Tibial artery (tissue), 4 donors: ENCODE measurements at regions not wholly inside any gene's neighbourhood (a gene's known extent, or its start where the extent isn't known, plus 50 kb on each side); places are given as distances from the start of the nearest gene placed in this dataset.

Experiments
- DNase-seq, 2 donors: peaks; one replicate each; pipeline ENCODE4 v3.0.0-alpha.2; 2019
- H3K27ac ChIP-seq, 2 donors: fragments of 200-600 bp; sonication (generic) in 1 of 2; 1 replicate in 1 of 2; 2 replicates in 1 of 2; pipeline ENCODE4 v1.5.1; 2018 to 2019; ENCODE audit warnings: mild to moderate bottlenecking in 1 of 2
- H3K27me3 ChIP-seq, 2 donors: fragments of 200-600 bp; sonication (generic) in 1 of 2; one replicate each; pipeline versions ENCODE4 v1.5.1 to v1.6.0; 2016 to 2019
- H3K36me3 ChIP-seq, 3 donors: fragments of 200-600 bp; sonication (generic) in 2 of 3; one replicate each; pipeline ENCODE4 v1.5.1; 2016 to 2019; ENCODE audit warnings: mild to moderate bottlenecking in 2 of 3
- H3K4me1 ChIP-seq, 4 donors: fragments of 200-600 bp; sonication (generic) in 2 of 4; 1 replicate in 3 of 4; 2 replicates in 1 of 4; pipeline ENCODE4 v1.5.1; 2016 to 2019
- H3K4me3 ChIP-seq, 2 donors: fragments of 200-600 bp; sonication (generic) in 1 of 2; 1 replicate in 1 of 2; 2 replicates in 1 of 2; pipeline ENCODE4 v1.5.1; 2018 to 2019; ENCODE audit warnings: mild to moderate bottlenecking in 2 of 2
- H3K9me3 ChIP-seq, 3 donors: fragments of 200-600 bp; sonication (generic) in 1 of 3; one replicate each; pipeline ENCODE4 v1.5.1; 2016 to 2019
- CTCF ChIP-seq, 2 experiments: fragments of 200-600 bp in 1 of 2; fragments of 450-650 bp in 1 of 2; IDR thresholded peaks; one replicate each; pipeline ENCODE4 v1.5.1; 2017 to 2019; ENCODE audit warnings: antibody characterized with exemption in 2 of 2, mild to moderate bottlenecking in 1 of 2, moderate library complexity in 1 of 2
- intact Hi-C: fragments of 100-400 bp; cut with DNase I; formaldehyde crosslinking; loops from one replicate; pipeline ENCODE4 v1.15.0; 2023; ENCODE audit warnings: low total_unique reads

- Histone ChIP-seq H3K9me3 (no peaks in the 10 kb centered on the region), H3K36me3 (no peaks in the 10 kb centered on the region), H3K4me1 (no peaks in the 10 kb centered on the region), H3K4me3 (no peak overlapping the region), H3K27me3 (no peaks in the 10 kb centered on the region), H3K27ac (no peak overlapping the region)
- intact Hi-C loops = no loop called here
- no peak for TF ChIP-seq CTCF (IDR thresholded peaks at IDR 0.05)
- DNase-seq = no peak
These were observed 193.9 kb downstream of the FIGN start for GRCh38 chr2:163541943-163542342.

DNA sequence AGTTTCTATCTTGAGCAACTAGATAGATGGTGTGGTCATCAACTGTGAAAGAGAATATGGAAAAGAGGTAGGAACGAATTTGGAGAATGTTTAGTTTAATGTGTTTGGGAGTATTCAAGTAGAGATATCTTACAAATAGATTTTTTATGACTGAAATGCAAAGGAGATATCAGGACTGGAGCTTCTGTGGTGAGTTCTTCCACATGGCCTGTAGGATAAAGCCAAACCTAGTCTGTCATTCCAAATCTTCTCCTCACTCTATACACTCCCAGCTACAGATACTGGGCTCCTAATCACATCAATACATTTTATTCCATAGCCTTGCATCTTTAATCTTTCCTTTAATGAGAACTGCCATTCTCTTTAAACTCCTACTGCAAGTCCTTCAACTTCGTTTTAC is 194.3 kb downstream of the FIGN start:
- Histone ChIP-seq H3K9me3 (no peaks in the 10 kb centered on the region), H3K36me3 (no peaks in the 10 kb centered on the region), H3K27ac (no peak overlapping the region), H3K27me3 (no peaks in the 10 kb centered on the region), H3K4me1 (no peaks in the 10 kb centered on the region), H3K4me3 (no peak overlapping the region)
- intact Hi-C loops = no loop called here
- TF ChIP-seq CTCF (IDR thresholded peaks at IDR 0.05) = no peak
- DNase-seq = no peak

- no peaks in the 10 kb centered on the region for H3K36me3 ChIP-seq
- TF ChIP-seq CTCF (IDR thresholded peaks at IDR 0.05) = no peak
- H3K27ac ChIP-seq = no peak overlapping the region
- no peak for DNase-seq
- H3K27me3 ChIP-seq = no peaks in the 10 kb centered on the region
- peaks cover 0 to 17% (median 14%) of the 10 kb centered on the region in 3 donors for H3K9me3 ChIP-seq
- H3K4me1 ChIP-seq = no peaks in the 10 kb centered on the region
- H3K4me3 ChIP-seq = no peak overlapping the region
- intact Hi-C loops = no loop called here
These were observed 207.1 kb downstream of the FIGN start for GRCh38 chr2:163528640-163529217.

GRCh38 chr2:163527381-163527780 is 208.4 kb downstream of the FIGN start:
- Histone ChIP-seq H3K27me3 (no peaks in the 10 kb centered on the region), H3K9me3 (peaks cover 0 to 18% (median 18%) of the 10 kb centered on the region in 3 donors), H3K36me3 (no peaks in the 10 kb centered on the region), H3K4me1 (no peaks in the 10 kb centered on the region), H3K27ac (no peak overlapping the region), H3K4me3 (no peak overlapping the region)
- intact Hi-C loops = no loop called here
- no peak for DNase-seq
- no peak for TF ChIP-seq CTCF (IDR thresholded peaks at IDR 0.05)

GRCh38 chr2:163518762-163519161 is 217.0 kb downstream of the FIGN start:
- no peak overlapping the region for H3K4me3 ChIP-seq
- intact Hi-C loops = no loop called here
- no peaks in the 10 kb centered on the region for H3K27me3 ChIP-seq
- TF ChIP-seq CTCF (IDR thresholded peaks at IDR 0.05) = no peak
- H3K27ac ChIP-seq = no peak overlapping the region
- no peaks in the 10 kb centered on the region for H3K36me3 ChIP-seq
- no peaks in the 10 kb centered on the region for H3K4me1 ChIP-seq
- H3K9me3 ChIP-seq = peaks cover 0 to 4% (median 2%) of the 10 kb centered on the region in 3 donors
- DNase-seq = no peak

GRCh38 chr2:163515836-163516235 is 220.0 kb downstream of the FIGN start:
- no peaks in the 10 kb centered on the region for H3K9me3 ChIP-seq
- DNase-seq = no peak
- intact Hi-C loops = no loop called here
- no peaks in the 10 kb centered on the region for H3K27me3 ChIP-seq
- TF ChIP-seq CTCF (IDR thresholded peaks at IDR 0.05) = no peak
- no peaks in the 10 kb centered on the region for H3K36me3 ChIP-seq
- H3K27ac ChIP-seq = no peak overlapping the region
- no peak overlapping the region for H3K4me3 ChIP-seq
- no peaks in the 10 kb centered on the region for H3K4me1 ChIP-seq
